B cell (primary cell): ENCODE measurements at regions not wholly inside any gene's neighbourhood (a gene's known extent, or its start where the extent isn't known, plus 50 kb on each side); places are given as distances from the start of the nearest gene placed in this dataset.

ENCODE experiments used
- ATAC-seq: fragments of 200-7000 bp; cut with Tn5 transposase; one replicate; pipeline ENCODE4 v1.10.0; 2021; ENCODE audit warnings: low read depth, mild to moderate bottlenecking, moderate number of reproducible peaks, moderate library complexity
- CTCF ChIA-PET: fragments of 350-600 bp; sonication (Branson Sonifier 250); formaldehyde crosslinking; loops from one replicate; lab custom pipeline; 2021; ENCODE audit warnings: antibody characterized with exemption, inconsistent platforms; lab: Charles Lee
- POLR2A ChIA-PET: fragments of 350-600 bp; sonication (Branson Sonifier 250); formaldehyde crosslinking; loops from one replicate; lab custom pipeline; 2021; ENCODE audit warnings: antibody characterized with exemption; lab: Charles Lee
- DNase-seq: peaks from one replicate; pipeline ENCODE4 v3.0.0; 2013
- H2AFZ ChIP-seq: 2 replicates; pipeline ENCODE4 v1.6.1; 2012; ENCODE audit warnings: mild to moderate bottlenecking, low read depth, low read length; ENCODE audit not compliant: insufficient read depth, poor library complexity, severe bottlenecking
- H3K27ac ChIP-seq, 2 donors: 1 replicate in 1 of 2; 2 replicates in 1 of 2; pipeline ENCODE4 v1.5.1; 2012 to 2013; ENCODE audit warnings: low read length in 2 of 2, mild to moderate bottlenecking in 2 of 2, moderate library complexity in 1 of 2
- H3K27me3 ChIP-seq, 4 experiments: fragments of 200-600 bp in 1 of 4; sonication (generic) in 1 of 4; replicated peaks in 1 of 4; 1 replicate in 2 of 4; 2 replicates in 2 of 4; pipeline versions ENCODE4 v1.6.1 to v1.7.0; 2013 to 2016; ENCODE audit warnings: low read length in 3 of 4, mild to moderate bottlenecking in 2 of 4, mixed read lengths in 1 of 4, moderate library complexity in 1 of 4; ENCODE audit not compliant: insufficient read depth in 4 of 4, control insufficient read depth in 3 of 4; ENCODE audit errors: control extremely low read depth in 1 of 4
- H3K36me3 ChIP-seq, 2 experiments: replicated peaks in 1 of 2; 1 replicate in 1 of 2; 2 replicates in 1 of 2; pipeline versions ENCODE4 v1.6.1 to v1.7.1; 2013; ENCODE audit warnings: low read length in 1 of 2; ENCODE audit not compliant: insufficient read depth in 2 of 2, control insufficient read depth in 1 of 2; ENCODE audit errors: control extremely low read depth in 1 of 2, extremely low read depth in 1 of 2
- H3K4me1 ChIP-seq, 2 donors: fragments of 200-600 bp in 1 of 2; sonication (generic) in 1 of 2; 1 replicate in 1 of 2; 2 replicates in 1 of 2; pipeline versions ENCODE4 v1.5.1 to v1.6.1; 2013 to 2017; ENCODE audit warnings: low read length in 2 of 2; ENCODE audit not compliant: control insufficient read depth in 2 of 2, insufficient read depth in 2 of 2
- H3K4me2 ChIP-seq: replicated peaks from 2 replicates; pipeline ENCODE3; 2012; ENCODE audit warnings: mild to moderate bottlenecking, low read depth, low read length; ENCODE audit not compliant: poor library complexity, severe bottlenecking
- H3K4me3 ChIP-seq, 5 experiments: fragments of 200-600 bp in 1 of 5; sonication (generic) in 1 of 5; 1 replicate in 3 of 5; 2 replicates in 2 of 5; pipeline versions ENCODE4 v1.5.1 to v1.7.0; 2011 to 2016; ENCODE audit warnings: low read length in 4 of 5, mild to moderate bottlenecking in 4 of 5, low read depth in 2 of 5, control low read depth in 1 of 5, moderate library complexity in 1 of 5; ENCODE audit not compliant: insufficient read depth in 1 of 5; ENCODE audit errors: control extremely low read depth in 1 of 5, extremely low read depth in 1 of 5
- H3K79me2 ChIP-seq: fragments of 200-600 bp; sonication (generic); one replicate; pipeline ENCODE4 v1.6.0; 2016; ENCODE audit warnings: low read length; ENCODE audit not compliant: control insufficient read depth, insufficient read depth
- H3K9ac ChIP-seq: fragments of 200-600 bp; sonication (generic); 2 replicates; pipeline ENCODE4 v1.6.1; 2017; ENCODE audit warnings: mild to moderate bottlenecking, low read length, moderate library complexity
- H3K9me3 ChIP-seq, 3 donors: one replicate each; pipeline versions ENCODE4 v1.6.1 to v1.7.1; 2013; ENCODE audit warnings: low read length in 2 of 3; ENCODE audit not compliant: control insufficient read depth in 2 of 3, insufficient read depth in 1 of 3; ENCODE audit errors: control extremely low read depth in 1 of 3
- H4K20me1 ChIP-seq: 2 replicates; pipeline ENCODE4 v1.6.0; 2012; ENCODE audit warnings: mild to moderate bottlenecking, low read length; ENCODE audit not compliant: insufficient read depth, control insufficient read depth, poor library complexity, severe bottlenecking
- H3K27ac Mint-ChIP-seq: one replicate; pipeline ENCODE4 v1.8.0; 2021; ENCODE audit warnings: mixed read lengths
- H3K27me3 Mint-ChIP-seq: one replicate; pipeline ENCODE4 v1.8.0; 2021; ENCODE audit warnings: mixed read lengths
- H3K4me1 Mint-ChIP-seq: one replicate; pipeline ENCODE4 v1.8.0; 2021; ENCODE audit warnings: mixed read lengths
- H3K4me3 Mint-ChIP-seq: one replicate; pipeline ENCODE4 v1.8.0; 2021; ENCODE audit warnings: mixed read lengths
- H3K9me3 Mint-ChIP-seq: one replicate; pipeline ENCODE4 v1.8.0; 2022; ENCODE audit warnings: mixed read lengths; ENCODE audit not compliant: insufficient read depth
- EZH2 ChIP-seq: IDR thresholded peaks from 2 replicates; pipeline ENCODE4 v1.6.1; 2012; ENCODE audit warnings: borderline replicate concordance, low read depth, mild to moderate bottlenecking, moderate library complexity, low read length; ENCODE audit not compliant: insufficient read depth, poor library complexity, severe bottlenecking
- WGBS: methylation state at CpG from one replicate; pipeline ENCODE4 v1.1.5; 2013; ENCODE audit warnings: missing lambda C conversion rate; ENCODE audit not compliant: insufficient coverage; 5-methylcytosine and 5-hydroxymethylcytosine counted together
- intact Hi-C: fragments of 100-400 bp; cut with micrococcal nuclease; formaldehyde crosslinking; loops from one replicate; pipeline ENCODE4 v1.10.0; 2022
- TF ChIP-seq, protein P1 (sequence below): fragments of 200-600 bp; IDR thresholded peaks from one replicate; pipeline ENCODE4 v1.8.0; 2022; ENCODE audit warnings: antibody characterized with exemption, mild to moderate bottlenecking

DNA sequence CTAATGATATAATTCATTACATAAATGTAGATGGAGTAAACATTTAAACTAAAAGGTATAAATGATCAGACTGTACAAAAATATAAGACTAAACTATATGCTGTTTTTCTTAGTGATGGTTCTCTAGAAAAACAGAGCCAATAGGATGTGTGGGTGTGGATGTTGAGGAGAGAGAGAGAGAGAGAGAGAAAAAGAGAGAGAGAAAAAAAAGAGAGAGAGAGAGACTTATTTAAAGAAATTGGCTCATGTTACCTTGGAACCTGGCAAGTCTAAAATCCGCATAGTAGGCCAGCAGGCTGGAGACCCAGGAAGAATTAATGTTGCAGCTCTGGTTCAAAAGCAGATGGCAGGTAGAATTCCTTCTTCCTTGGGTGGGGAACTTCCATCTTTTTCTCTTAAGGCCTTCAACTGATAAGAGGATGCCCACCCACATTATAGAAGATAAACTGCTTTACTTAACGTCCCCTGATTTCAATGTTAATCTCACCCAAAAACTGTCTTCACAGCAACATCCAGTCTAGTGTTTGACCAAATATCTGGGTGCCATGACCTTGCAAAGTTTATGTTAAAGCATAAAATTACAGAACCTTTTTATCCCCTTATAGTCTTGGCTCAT lies 74.3 kb upstream of the KCNJ15 start:
- H3K36me3 ChIP-seq, result no peaks in the 10 kb centered on the region
- Mint-ChIP-seq H3K9me3 (peaks cover 3% of the 10 kb centered on the region), H3K27me3 (no peaks in the 10 kb centered on the region), H3K27ac (no peak overlapping the region), H3K4me1 (no peaks in the 10 kb centered on the region), H3K4me3 (no peak overlapping the region)
- no peaks in the 10 kb centered on the region for H3K27me3 ChIP-seq
- POLR2A ChIA-PET, result no interaction called here
- DNase-seq (no peak), ATAC-seq (no peak)
- no peak overlapping the region for H3K4me3 ChIP-seq
- H2AFZ ChIP-seq, result no peak overlapping the region
- H3K4me2 ChIP-seq, result no peak overlapping the region
- no peak overlapping the region for H3K9ac ChIP-seq
- intact Hi-C loops, result no loop called here
- WGBS, result 100% methylated on average over 1 of the region's 2 CpGs
- no peaks in the 10 kb centered on the region for H3K4me1 ChIP-seq
- H3K9me3 ChIP-seq, result peaks cover 0 to 1% (median 0%) of the 10 kb centered on the region in 3 donors
- no peak overlapping the region for H3K27ac ChIP-seq
- no peak for TF ChIP-seq EZH2
- TF ChIP-seq, protein P1, sequence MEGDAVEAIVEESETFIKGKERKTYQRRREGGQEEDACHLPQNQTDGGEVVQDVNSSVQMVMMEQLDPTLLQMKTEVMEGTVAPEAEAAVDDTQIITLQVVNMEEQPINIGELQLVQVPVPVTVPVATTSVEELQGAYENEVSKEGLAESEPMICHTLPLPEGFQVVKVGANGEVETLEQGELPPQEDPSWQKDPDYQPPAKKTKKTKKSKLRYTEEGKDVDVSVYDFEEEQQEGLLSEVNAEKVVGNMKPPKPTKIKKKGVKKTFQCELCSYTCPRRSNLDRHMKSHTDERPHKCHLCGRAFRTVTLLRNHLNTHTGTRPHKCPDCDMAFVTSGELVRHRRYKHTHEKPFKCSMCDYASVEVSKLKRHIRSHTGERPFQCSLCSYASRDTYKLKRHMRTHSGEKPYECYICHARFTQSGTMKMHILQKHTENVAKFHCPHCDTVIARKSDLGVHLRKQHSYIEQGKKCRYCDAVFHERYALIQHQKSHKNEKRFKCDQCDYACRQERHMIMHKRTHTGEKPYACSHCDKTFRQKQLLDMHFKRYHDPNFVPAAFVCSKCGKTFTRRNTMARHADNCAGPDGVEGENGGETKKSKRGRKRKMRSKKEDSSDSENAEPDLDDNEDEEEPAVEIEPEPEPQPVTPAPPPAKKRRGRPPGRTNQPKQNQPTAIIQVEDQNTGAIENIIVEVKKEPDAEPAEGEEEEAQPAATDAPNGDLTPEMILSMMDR, result no peak
- CTCF ChIA-PET, result no interaction called here
- H3K79me2 ChIP-seq, result no peaks in the 10 kb centered on the region
- H4K20me1 ChIP-seq, result no peaks in the 10 kb centered on the region

DNA sequence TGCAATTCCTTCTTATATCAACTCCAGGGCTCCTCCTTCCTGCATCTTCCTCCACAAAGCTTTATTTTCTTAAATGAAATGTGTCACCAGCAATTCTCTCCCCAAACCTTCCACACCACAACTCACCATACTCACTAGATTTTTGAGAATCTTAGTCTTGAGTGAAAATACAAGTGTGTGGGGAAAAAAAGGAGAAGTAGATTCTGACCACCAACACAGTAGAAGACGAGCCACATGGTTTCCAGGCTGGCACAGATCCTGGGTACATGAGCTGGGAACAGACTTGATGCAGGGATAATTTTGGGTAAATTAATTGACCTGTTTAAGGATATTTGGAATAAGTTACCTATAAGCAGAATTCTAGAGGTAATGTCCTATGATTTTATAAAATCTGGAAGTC lies 72.8 kb upstream of the KCNJ15 start:
- DNase-seq (no peak), ATAC-seq (no peak)
- TF ChIP-seq EZH2, result no peak
- TF ChIP-seq, protein P1, result no peak
- WGBS, result 0% methylated on average over 1 of the region's 1 CpG
- Histone ChIP-seq H2AFZ (no peak overlapping the region), H4K20me1 (no peaks in the 10 kb centered on the region), H3K9ac (no peak overlapping the region), H3K4me3 (no peak overlapping the region), H3K4me1 (no peaks in the 10 kb centered on the region), H3K27ac (no peak overlapping the region), H3K4me2 (no peak overlapping the region), H3K36me3 (no peaks in the 10 kb centered on the region), H3K9me3 (peaks cover 0 to 1% (median 0%) of the 10 kb centered on the region in 3 donors), H3K79me2 (no peaks in the 10 kb centered on the region), H3K27me3 (no peaks in the 10 kb centered on the region)
- ChIA-PET POLR2A (no interaction called here), CTCF (no interaction called here)
- intact Hi-C loops, result no loop called here
- Mint-ChIP-seq H3K27ac (no peak overlapping the region), H3K9me3 (peaks cover 3% of the 10 kb centered on the region), H3K4me3 (no peak overlapping the region), H3K4me1 (no peaks in the 10 kb centered on the region), H3K27me3 (no peaks in the 10 kb centered on the region)
